ENCODE measurements at regions not wholly inside any gene's neighbourhood (a gene's known extent, or its start where the extent isn't known, plus 50 kb on each side); places are given as distances from the start of the nearest gene placed in this dataset.

GRCh38 chr15:95121191-95121590 lies 889.8 kb downstream of the MCTP2 start (continued):
- TF ChIP-seq ZNF564 (CRISPR knock-in tag; IDR thresholded peaks at IDR 0.05) (no peak), ZNF547 (CRISPR knock-in tag; IDR thresholded peaks at IDR 0.05) (no peak), XRCC5 (optimal IDR thresholded peaks at IDR 0.05; ENCODE audit: low read length) (no peak), POGZ (CRISPR knock-in tag; IDR thresholded peaks at IDR 0.05) (no peak), ZZZ3 (CRISPR knock-in tag; IDR thresholded peaks at IDR 0.05; ENCODE audit: borderline replicate concordance) (no peak), DDIT3 (CRISPR knock-in tag; IDR thresholded peaks at IDR 0.05) (no peak), TOPORS (CRISPR knock-in tag; IDR thresholded peaks at IDR 0.05) (no peak), CBX1 (IDR thresholded peaks at IDR 0.05; ENCODE audit: low read depth) (no peak), ZNF619 (CRISPR knock-in tag; IDR thresholded peaks at IDR 0.05) (no peak), ZNF607 (CRISPR knock-in tag; IDR thresholded peaks at IDR 0.05; ENCODE audit: borderline replicate concordance) (no peak)

- H3K27ac ChIP-seq (ENCODE audit: extremely low read length, insufficient read depth, low read length), result no peak overlapping the region
- no peak overlapping the region for H3K9ac ChIP-seq (ENCODE audit: insufficient read depth, low read depth, low read length)
- intact Hi-C loops (cut with micrococcal nuclease; ENCODE audit: unreplicated experiment), result no loop called here
- no peaks in the 10 kb centered on the region for H3K79me2 ChIP-seq (ENCODE audit: insufficient read depth, low read length)
- POLR2A ChIA-PET, result no interaction called here
- FAIRE-seq, result no peak
- no peaks in the 10 kb centered on the region for H3K36me3 ChIP-seq (replicated peaks in 1 of 2; ENCODE audit: control insufficient read depth in 1 of 2, insufficient read depth in 2 of 2, low read length in 2 of 2)
- H4K20me1 ChIP-seq (ENCODE audit: insufficient read depth, low read length), result no peaks in the 10 kb centered on the region
- no peaks in the 10 kb centered on the region for H3K4me1 ChIP-seq (ENCODE audit: insufficient read depth, low read length)
- H3K27me3 ChIP-seq (ENCODE audit: control insufficient read depth in 1 of 2, insufficient read depth in 2 of 2, low read length in 2 of 2), result no peaks in the 10 kb centered on the region
- no peak for DNase-seq (ENCODE audit: low spot score)
- TF ChIP-seq MAFF (IDR thresholded peaks at IDR 0.05; ENCODE audit: low read depth, low read length) (peak; percentile 30; the same call in 1 of the 2 replicates), ZNF281 (CRISPR knock-in tag; IDR thresholded peaks at IDR 0.05; ENCODE audit: borderline replicate concordance) (no peak), MAFK (conservative IDR thresholded peaks at IDR 0.05 in 1 of 2, IDR thresholded peaks at IDR 0.05 in 1 of 2; ENCODE audit: low read length in 2 of 2) (peak in 1 of 2 experiments; percentile 60; a peak in 2 of 4 replicates), HDAC1 (CRISPR knock-in tag; IDR thresholded peaks at IDR 0.05) (no peak), ATF3 (CRISPR knock-in tag; IDR thresholded peaks at IDR 0.05) (no peak), GMEB2 (CRISPR knock-in tag; IDR thresholded peaks at IDR 0.05; ENCODE audit: low read depth) (no peak)
- H3K4me2 ChIP-seq (ENCODE audit: low read depth, low read length), result no peak overlapping the region
- no peak overlapping the region for H3K4me3 ChIP-seq (replicated peaks in 1 of 3; ENCODE audit: insufficient read depth in 1 of 3, low read depth in 2 of 3, low read length in 3 of 3)
- no TSS peak for BruUV-seq (replicated peaks)
- in situ Hi-C loops (cut with HindIII; ENCODE audit: extremely low pct_ligation_motif_present, low pct_unique_long_range_greater_than_20kb), result no loop called here
- 2% methylated on average over 2 of the region's 2 CpGs for WGBS (ENCODE audit: low lambda C conversion rate)
- ATAC-seq, result no peak
- CTCF ChIA-PET (ENCODE audit: low intra/inter-chr PET ratio, low total read pairs), result no interaction called here
- no peak overlapping the region for H2AFZ ChIP-seq (ENCODE audit: low read length)
- peaks cover 84% of the 10 kb centered on the region for H3K9me3 ChIP-seq (ENCODE audit: low read length)
Measured at GRCh38 chr15:95125803-95126202, 894.4 kb downstream of the MCTP2 start.
